Endothelial cell of umbilical vein (primary cell): ENCODE measurements at regions not wholly inside any gene's neighbourhood (a gene's known extent, or its start where the extent isn't known, plus 50 kb on each side); places are given as distances from the start of the nearest gene placed in this dataset.

Source experiments
- BruUV-seq: library from RNA; stranded (reverse); fragments of 400-500 nt; replicated peaks from 2 replicates; lab custom pipeline; 2021; lab: Mats Ljungman, UMichigan
- CTCF ChIA-PET: fragments of 300-600, 350-600 bp; sonication (Branson Sonifier 250); formaldehyde crosslinking; loops from one replicate; lab custom pipeline; 2021; ENCODE audit warnings: antibody characterized with exemption, inconsistent platforms; lab: Charles Lee
- POLR2A ChIA-PET: fragments of 300-600, 350-600 bp; sonication (Branson Sonifier 250); formaldehyde crosslinking; loops from one replicate; lab custom pipeline; 2021; ENCODE audit warnings: antibody characterized with exemption, inconsistent platforms; lab: Charles Lee
- DNase-seq: peaks from one replicate; pipeline ENCODE4 v3.0.0-alpha.2; 2011; ENCODE audit warnings: low read depth, low spot score
- FAIRE-seq: peaks from 2 replicates; lab custom pipeline; 2011; peaks lifted over from hg19 to GRCh38; lab: Jason Lieb, UNC
- H2AFZ ChIP-seq: 2 replicates; pipeline ENCODE4 v1.6.0; 2012; ENCODE audit warnings: low read depth, low read length, control low read depth, inconsistent platforms
- H3K27ac ChIP-seq: 2 replicates; pipeline ENCODE4 v1.5.1; 2011; ENCODE audit warnings: low read depth, mild to moderate bottlenecking, control low read depth, low read length, moderate library complexity; ENCODE audit not compliant: insufficient read depth
- H3K27me3 ChIP-seq, 2 experiments: 2 replicates each; pipeline versions ENCODE4 v1.6.0 to v1.6.1; 2011; ENCODE audit warnings: low read length in 2 of 2, mixed read lengths in 1 of 2; ENCODE audit not compliant: control insufficient read depth in 2 of 2, insufficient read depth in 2 of 2
- H3K36me3 ChIP-seq, 2 experiments: 2 replicates in 1 of 2; 3 replicates in 1 of 2; pipeline ENCODE4 v1.5.1; 2011; ENCODE audit warnings: low read length in 2 of 2, mild to moderate bottlenecking in 1 of 2, moderate library complexity in 1 of 2; ENCODE audit not compliant: control insufficient read depth in 2 of 2, insufficient read depth in 2 of 2; ENCODE audit errors: extremely low read depth in 1 of 2
- H3K4me1 ChIP-seq: 3 replicates; pipeline ENCODE4 v1.5.1; 2011; ENCODE audit warnings: mild to moderate bottlenecking, low read length; ENCODE audit not compliant: control insufficient read depth, insufficient read depth; ENCODE audit errors: extremely low read depth
- H3K4me2 ChIP-seq: 2 replicates; pipeline ENCODE4 v1.6.1; 2011; ENCODE audit warnings: low read length, control low read depth, mixed read lengths; ENCODE audit not compliant: insufficient read depth
- H3K4me3 ChIP-seq, 3 experiments: fragments of 200-600 bp in 1 of 3; sonication (generic), shearing (Covaris generic) in 1 of 3; replicated peaks in 1 of 3; 2 replicates each; pipeline ENCODE4 v1.5.1; 2011 to 2016; ENCODE audit warnings: control low read depth in 3 of 3, low read length in 3 of 3, mild to moderate bottlenecking in 2 of 3, inconsistent platforms in 1 of 3, low read depth in 1 of 3, moderate library complexity in 1 of 3; ENCODE audit not compliant: insufficient read depth in 1 of 3
- H3K79me2 ChIP-seq: 2 replicates; pipeline ENCODE4 v1.6.0; 2012; ENCODE audit warnings: low read length, inconsistent platforms; ENCODE audit not compliant: control insufficient read depth, insufficient read depth
- H3K9ac ChIP-seq: replicated peaks from 2 replicates; pipeline ENCODE3; 2011; ENCODE audit warnings: low read length, control low read depth; ENCODE audit not compliant: insufficient read depth; ENCODE audit errors: extremely low read depth
- H3K9me1 ChIP-seq: replicated peaks from 3 replicates; pipeline ENCODE4 v1.6.0; 2011; ENCODE audit warnings: mild to moderate bottlenecking, low read length; ENCODE audit not compliant: control insufficient read depth, insufficient read depth; ENCODE audit errors: extremely low read depth
- H3K9me3 ChIP-seq: replicated peaks from 2 replicates; pipeline ENCODE4 v1.5.1; 2012; ENCODE audit warnings: low read length, inconsistent platforms; ENCODE audit not compliant: control insufficient read depth, insufficient read depth
- H4K20me1 ChIP-seq: replicated peaks from 2 replicates; pipeline ENCODE3; 2011; ENCODE audit warnings: mild to moderate bottlenecking, low read length; ENCODE audit not compliant: control insufficient read depth, insufficient read depth; ENCODE audit errors: extremely low read depth
- CTCF ChIP-seq, 2 donors: IDR thresholded peaks; 1 replicate in 1 of 2; 2 replicates in 1 of 2; pipeline ENCODE4 v1.5.1; 2011; ENCODE audit warnings: low read length in 2 of 2, mild to moderate bottlenecking in 2 of 2, moderate library complexity in 2 of 2, control low read depth in 1 of 2, inconsistent platforms in 1 of 2, low read depth in 1 of 2; ENCODE audit not compliant: insufficient read depth in 1 of 2; ENCODE audit errors: extremely low read depth in 1 of 2
- EZH2 ChIP-seq: IDR thresholded peaks from 2 replicates; pipeline ENCODE4 v1.6.1; 2012; ENCODE audit warnings: borderline replicate concordance, low read depth, mild to moderate bottlenecking, moderate library complexity, low read length, inconsistent platforms; ENCODE audit not compliant: severe bottlenecking
- FOS ChIP-seq: IDR thresholded peaks from 2 replicates; pipeline ENCODE4 v1.6.1; 2011; ENCODE audit warnings: mild to moderate bottlenecking, low read length, moderate library complexity, borderline replicate concordance; ENCODE audit not compliant: insufficient read depth
- GATA2 ChIP-seq: IDR thresholded peaks from 2 replicates; pipeline ENCODE4 v1.7.0; 2011; ENCODE audit warnings: low read depth, mild to moderate bottlenecking, moderate library complexity, mixed read lengths, low read length; ENCODE audit not compliant: insufficient read length, insufficient read depth
- JUN ChIP-seq: IDR thresholded peaks from 2 replicates; pipeline ENCODE4 v1.6.1; 2011; ENCODE audit warnings: borderline replicate concordance, low read depth; ENCODE audit not compliant: insufficient read length, insufficient read depth
- MAX ChIP-seq: IDR thresholded peaks from 2 replicates; pipeline ENCODE4 v1.6.1; 2011; ENCODE audit not compliant: insufficient read depth, insufficient read length
- MYC ChIP-seq: IDR thresholded peaks from one replicate; pipeline ENCODE4 v1.6.1; 2011; ENCODE audit warnings: mild to moderate bottlenecking, low read depth, low read length
- POLR2A ChIP-seq: IDR thresholded peaks from 2 replicates; pipeline ENCODE4 v1.6.1; 2012; ENCODE audit warnings: low read depth, mild to moderate bottlenecking, control low read depth, low read length
- POLR2AphosphoS5 ChIP-seq: IDR thresholded peaks from 2 replicates; pipeline ENCODE4 v1.6.1; 2012; ENCODE audit warnings: low read depth, mild to moderate bottlenecking, control low read depth, low read length, moderate library complexity; ENCODE audit not compliant: insufficient read depth
- dilution Hi-C: fragments of 300-500 bp; cut with MboI; formaldehyde crosslinking; loops from one replicate; pipeline ENCODE4 v1.15.0; 2019; ENCODE audit warnings: low sequenced_read_pairs; ENCODE audit not compliant: extremely low pct_ligation_motif_present
- intact Hi-C: fragments of 100-400 bp; cut with micrococcal nuclease; formaldehyde crosslinking; loops from one replicate; pipeline ENCODE4 v1.10.0; 2022

- no peak overlapping the region for H3K9ac ChIP-seq
- H4K20me1 ChIP-seq: no peaks in the 10 kb centered on the region
- CTCF ChIA-PET: no interaction called here
- no peaks in the 10 kb centered on the region for H3K36me3 ChIP-seq
- no TSS peak for BruUV-seq
- no peaks in the 10 kb centered on the region for H3K27me3 ChIP-seq
- H3K4me3 ChIP-seq: no peak overlapping the region
- no peak for TF ChIP-seq POLR2AphosphoS5
- no peak for TF ChIP-seq MYC
- no peak for TF ChIP-seq POLR2A
- no peak for TF ChIP-seq CTCF (IDR thresholded peaks at IDR 0.05; ENCODE audit: extremely low read depth in 1 of 2, insufficient read depth in 1 of 2, low read depth in 1 of 2, low read length in 2 of 2)
- TF ChIP-seq EZH2: no peak
- no peak for TF ChIP-seq GATA2
- TF ChIP-seq JUN: no peak
- dilution Hi-C loops: no loop called here
- H3K4me2 ChIP-seq: no peak overlapping the region
- DNase-seq (no peak), FAIRE-seq (no peak)
- H3K9me3 ChIP-seq: no peaks in the 10 kb centered on the region
- no peak overlapping the region for H3K27ac ChIP-seq
- no peaks in the 10 kb centered on the region for H3K4me1 ChIP-seq
- POLR2A ChIA-PET: no interaction called here
- H2AFZ ChIP-seq: no peak overlapping the region
- H3K9me1 ChIP-seq: no peaks in the 10 kb centered on the region
- no peaks in the 10 kb centered on the region for H3K79me2 ChIP-seq
- intact Hi-C loops: no loop called here
These were observed 1026.0 kb downstream of the REEP3 start for GRCh38 chr10:64547168-64547567.

GRCh38 chr10:64555666-64556065, 1034.5 kb downstream of the REEP3 start:
- intact Hi-C loops (no loop called here), dilution Hi-C loops (no loop called here)
- no peaks in the 10 kb centered on the region for H3K9me3 ChIP-seq
- no peaks in the 10 kb centered on the region for H3K79me2 ChIP-seq
- TF ChIP-seq FOS: no peak
- TF ChIP-seq MAX: no peak
- TF ChIP-seq CTCF (IDR thresholded peaks at IDR 0.05; ENCODE audit: extremely low read depth in 1 of 2, insufficient read depth in 1 of 2, low read depth in 1 of 2, low read length in 2 of 2): no peak
- TF ChIP-seq POLR2A: no peak
- no peak for TF ChIP-seq JUN
- no peak for TF ChIP-seq POLR2AphosphoS5
- TF ChIP-seq GATA2: no peak
- TF ChIP-seq MYC: no peak
- no peak for TF ChIP-seq EZH2
- H3K9me1 ChIP-seq: no peaks in the 10 kb centered on the region
- no peak overlapping the region for H3K27ac ChIP-seq
- no peak overlapping the region for H3K9ac ChIP-seq
- no peak for FAIRE-seq
- no peaks in the 10 kb centered on the region for H3K27me3 ChIP-seq
- no peaks in the 10 kb centered on the region for H4K20me1 ChIP-seq
- H3K36me3 ChIP-seq: no peaks in the 10 kb centered on the region
- CTCF ChIA-PET: no interaction called here
- BruUV-seq: no TSS peak
- POLR2A ChIA-PET: no interaction called here
- H3K4me1 ChIP-seq: no peaks in the 10 kb centered on the region
- H3K4me3 ChIP-seq: no peak overlapping the region
- no peak overlapping the region for H2AFZ ChIP-seq
- no peak for DNase-seq
- H3K4me2 ChIP-seq: no peak overlapping the region
